Coronary artery (tissue), 2 donors: ENCODE measurements at regions not wholly inside any gene's neighbourhood (a gene's known extent, or its start where the extent isn't known, plus 50 kb on each side); places are given as distances from the start of the nearest gene placed in this dataset.

Experiments
- DNase-seq: peaks from one replicate; pipeline ENCODE4 v3.0.0-alpha.2; 2017; ENCODE audit warnings: low spot score
- H3K27ac ChIP-seq, 2 donors: fragments of 200-600 bp; sonication (generic); one replicate each; pipeline ENCODE4 v1.5.1; 2016 to 2019
- H3K4me3 ChIP-seq: fragments of 200-600 bp; sonication (generic); 2 replicates; pipeline ENCODE4 v1.5.1; 2016; ENCODE audit warnings: mild to moderate bottlenecking, moderate library complexity
- CTCF ChIP-seq: fragments of 200-600 bp; sonication (generic); IDR thresholded peaks from one replicate; pipeline ENCODE4 v1.5.1; 2019; ENCODE audit warnings: antibody characterized with exemption

- no peak overlapping the region for H3K4me3 ChIP-seq
- no peak overlapping the region for H3K27ac ChIP-seq
- DNase-seq = no peak
- TF ChIP-seq CTCF = no peak
Measured at GRCh38 chr5:130541617-130542221, 623.3 kb downstream of the HINT1 start.

GRCh38 chr5:130536691-130537090 lies 628.4 kb downstream of the HINT1 start:
- H3K27ac ChIP-seq = no peak overlapping the region
- no peak for TF ChIP-seq CTCF
- no peak for DNase-seq
- H3K4me3 ChIP-seq = no peak overlapping the region

GRCh38 chr5:130532786-130533185 lies 628.5 kb downstream of the CHSY3 start:
- no peak for DNase-seq
- TF ChIP-seq CTCF = no peak
- Histone ChIP-seq H3K4me3 (no peak overlapping the region), H3K27ac (no peak overlapping the region)

GRCh38 chr5:130529511-130530485 lies 625.5 kb downstream of the CHSY3 start:
- no peak for TF ChIP-seq CTCF
- H3K27ac ChIP-seq = no peak overlapping the region
- no peak overlapping the region for H3K4me3 ChIP-seq
- no peak for DNase-seq

GRCh38 chr5:130529111-130529510 lies 624.8 kb downstream of the CHSY3 start:
- Histone ChIP-seq H3K4me3 (no peak overlapping the region), H3K27ac (no peak overlapping the region)
- DNase-seq = no peak
- TF ChIP-seq CTCF = no peak

- no peak for DNase-seq
- TF ChIP-seq CTCF = no peak
- H3K27ac ChIP-seq = no peak overlapping the region
- H3K4me3 ChIP-seq = no peak overlapping the region
Measured at GRCh38 chr5:130528474-130528873, 624.2 kb downstream of the CHSY3 start.
